ENCODE measurements at regions not wholly inside any gene's neighbourhood (a gene's known extent, or its start where the extent isn't known, plus 50 kb on each side); places are given as distances from the start of the nearest gene placed in this dataset.

GRCh38 chr6:901696-902460 lies 208.9 kb upstream of the EXOC2 start:
- no peak overlapping the region for H3K4me3 ChIP-seq (replicated peaks in 1 of 2; ENCODE audit: low read depth in 2 of 2, low read length in 2 of 2)
- no peak for DNase-seq (ENCODE audit: low read depth in 2 of 2)
- no peak for TF ChIP-seq CTCF (IDR thresholded peaks at IDR 0.05; ENCODE audit: low read depth, low read length)

- no peak overlapping the region for H3K4me3 ChIP-seq (replicated peaks in 1 of 2; ENCODE audit: low read depth in 2 of 2, low read length in 2 of 2)
- TF ChIP-seq CTCF (IDR thresholded peaks at IDR 0.05; ENCODE audit: low read depth, low read length) = no peak
- no peak for DNase-seq (ENCODE audit: low read depth in 2 of 2)
Measured at GRCh38 chr6:900716-901605, 208.0 kb upstream of the EXOC2 start.

- no peak overlapping the region for H3K4me3 ChIP-seq (replicated peaks in 1 of 2; ENCODE audit: low read depth in 2 of 2, low read length in 2 of 2)
- DNase-seq (ENCODE audit: low read depth in 2 of 2) = no peak
- TF ChIP-seq CTCF (IDR thresholded peaks at IDR 0.05; ENCODE audit: low read depth, low read length) = no peak
Measured at GRCh38 chr6:897528-898207, 204.7 kb upstream of the EXOC2 start.

- TF ChIP-seq CTCF (IDR thresholded peaks at IDR 0.05; ENCODE audit: low read depth, low read length) = no peak
- H3K4me3 ChIP-seq (replicated peaks in 1 of 2; ENCODE audit: low read depth in 2 of 2, low read length in 2 of 2) = no peak overlapping the region
- DNase-seq (ENCODE audit: low read depth in 2 of 2) = no peak
Measured at GRCh38 chr6:894274-894673, 201.3 kb upstream of the EXOC2 start.

GRCh38 chr6:890995-891394 lies 198.1 kb upstream of the EXOC2 start:
- no peak for TF ChIP-seq CTCF (IDR thresholded peaks at IDR 0.05; ENCODE audit: low read depth, low read length)
- no peak overlapping the region for H3K4me3 ChIP-seq (replicated peaks in 1 of 2; ENCODE audit: low read depth in 2 of 2, low read length in 2 of 2)
- no peak for DNase-seq (ENCODE audit: low read depth in 2 of 2)

- DNase-seq (ENCODE audit: low read depth in 2 of 2) = no peak
- TF ChIP-seq CTCF (IDR thresholded peaks at IDR 0.05; ENCODE audit: low read depth, low read length) = no peak
- no peak overlapping the region for H3K4me3 ChIP-seq (replicated peaks in 1 of 2; ENCODE audit: low read depth in 2 of 2, low read length in 2 of 2)
Measured at GRCh38 chr6:890201-890600, 197.3 kb upstream of the EXOC2 start.
